GM12801 (cell line): ENCODE measurements at regions not wholly inside any gene's neighbourhood (a gene's known extent, or its start where the extent isn't known, plus 50 kb on each side); places are given as distances from the start of the nearest gene placed in this dataset.

ENCODE experiments used
- TF ChIP-seq, protein P1 (sequence below): IDR thresholded peaks from one replicate; pipeline ENCODE4 v1.5.1; 2011; ENCODE audit warnings: control low read depth; ENCODE audit not compliant: insufficient read length; ENCODE audit errors: extremely low read depth

DNA sequence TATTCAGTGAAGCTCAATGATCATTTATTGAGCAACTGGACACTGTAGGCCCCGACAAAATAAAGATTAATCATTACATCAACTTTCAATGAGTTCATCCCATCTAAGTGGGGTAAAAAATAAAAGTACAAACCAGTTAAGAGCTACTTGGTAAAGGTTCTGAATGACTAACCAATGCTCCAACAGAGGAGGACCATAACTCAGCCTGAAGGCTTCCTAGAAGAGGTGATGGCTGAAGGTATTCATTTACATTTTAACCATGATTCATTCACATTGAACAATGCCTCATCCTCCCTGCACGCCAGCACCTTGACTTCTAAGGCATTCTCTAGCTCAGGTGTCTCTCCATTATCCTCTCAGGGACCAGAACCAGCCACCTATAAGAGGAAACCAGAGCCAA is 201.4 kb downstream of the ZNF462 start:
- TF ChIP-seq, protein P1, sequence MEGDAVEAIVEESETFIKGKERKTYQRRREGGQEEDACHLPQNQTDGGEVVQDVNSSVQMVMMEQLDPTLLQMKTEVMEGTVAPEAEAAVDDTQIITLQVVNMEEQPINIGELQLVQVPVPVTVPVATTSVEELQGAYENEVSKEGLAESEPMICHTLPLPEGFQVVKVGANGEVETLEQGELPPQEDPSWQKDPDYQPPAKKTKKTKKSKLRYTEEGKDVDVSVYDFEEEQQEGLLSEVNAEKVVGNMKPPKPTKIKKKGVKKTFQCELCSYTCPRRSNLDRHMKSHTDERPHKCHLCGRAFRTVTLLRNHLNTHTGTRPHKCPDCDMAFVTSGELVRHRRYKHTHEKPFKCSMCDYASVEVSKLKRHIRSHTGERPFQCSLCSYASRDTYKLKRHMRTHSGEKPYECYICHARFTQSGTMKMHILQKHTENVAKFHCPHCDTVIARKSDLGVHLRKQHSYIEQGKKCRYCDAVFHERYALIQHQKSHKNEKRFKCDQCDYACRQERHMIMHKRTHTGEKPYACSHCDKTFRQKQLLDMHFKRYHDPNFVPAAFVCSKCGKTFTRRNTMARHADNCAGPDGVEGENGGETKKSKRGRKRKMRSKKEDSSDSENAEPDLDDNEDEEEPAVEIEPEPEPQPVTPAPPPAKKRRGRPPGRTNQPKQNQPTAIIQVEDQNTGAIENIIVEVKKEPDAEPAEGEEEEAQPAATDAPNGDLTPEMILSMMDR: no peak

DNA sequence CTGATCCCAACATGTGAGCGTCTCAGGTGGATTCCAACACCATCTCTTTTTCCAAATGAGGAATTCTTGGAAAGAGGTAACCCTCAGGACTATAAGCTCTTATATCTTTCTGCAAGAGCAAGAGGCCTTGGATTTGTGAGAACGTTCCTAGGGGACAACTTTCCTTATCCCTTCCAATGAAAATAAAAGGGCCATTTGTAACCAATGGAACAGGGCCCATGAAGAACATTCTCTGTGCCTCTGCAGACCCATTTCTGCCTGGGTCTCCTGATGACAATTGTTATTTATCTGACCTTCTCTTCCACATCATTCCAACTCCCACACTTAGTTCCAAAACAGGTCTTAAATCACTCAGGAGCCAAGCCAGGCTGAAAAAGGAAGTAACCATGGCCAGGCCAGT is 202.6 kb downstream of the ZNF462 start:
- TF ChIP-seq, protein P1: no peak

DNA sequence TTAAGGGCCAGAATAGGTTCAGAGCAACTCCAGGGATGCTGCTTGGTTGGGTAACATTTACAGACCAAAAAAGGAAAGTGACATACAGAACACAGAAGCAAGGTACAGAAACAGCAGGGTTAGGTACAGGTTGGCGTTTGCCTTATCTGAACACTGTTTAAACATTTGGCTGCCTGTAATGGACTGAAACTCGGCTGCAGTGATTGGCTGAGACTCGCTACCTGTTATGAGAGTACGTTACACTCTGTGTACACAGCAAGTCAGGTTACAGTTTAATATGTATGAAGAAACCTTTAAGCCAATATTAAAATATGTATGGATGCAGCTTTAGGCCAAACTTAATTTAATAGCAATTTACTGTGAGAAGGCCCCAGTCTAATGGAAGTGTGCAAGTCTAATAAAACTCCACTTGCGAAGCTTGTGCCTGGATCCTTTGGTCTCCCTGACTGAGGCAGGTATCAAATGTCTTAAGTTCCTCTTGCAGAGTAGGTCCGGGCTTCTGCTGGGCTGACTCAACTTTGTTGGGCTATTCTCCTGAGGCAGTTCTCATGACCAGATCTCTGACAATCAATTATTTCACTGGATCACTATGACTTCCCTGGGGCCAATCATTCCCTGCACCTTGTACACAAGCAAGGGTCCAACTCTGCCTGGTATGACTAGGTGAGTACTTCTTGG is 204.9 kb downstream of the ZNF462 start:
- TF ChIP-seq, protein P1: no peak

DNA sequence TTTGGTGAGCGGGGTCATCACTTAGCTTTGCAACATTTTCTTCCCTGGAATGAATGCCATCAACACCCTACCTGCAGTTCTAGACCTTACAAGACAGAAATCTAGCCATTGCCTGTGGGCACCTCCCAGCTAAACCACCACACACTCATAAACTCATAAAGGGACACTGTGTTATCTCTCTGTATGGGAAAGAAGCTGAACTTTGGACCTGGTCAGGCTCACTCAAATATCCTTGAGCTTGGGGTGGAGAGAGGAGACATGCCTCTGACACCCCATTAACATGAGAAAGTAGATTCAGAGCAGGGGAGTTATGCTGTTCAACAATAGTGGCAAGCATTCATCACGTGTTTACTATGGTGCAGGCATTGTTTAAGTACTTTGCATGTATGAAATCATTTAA is 205.6 kb downstream of the ZNF462 start:
- TF ChIP-seq, protein P1: no peak

DNA sequence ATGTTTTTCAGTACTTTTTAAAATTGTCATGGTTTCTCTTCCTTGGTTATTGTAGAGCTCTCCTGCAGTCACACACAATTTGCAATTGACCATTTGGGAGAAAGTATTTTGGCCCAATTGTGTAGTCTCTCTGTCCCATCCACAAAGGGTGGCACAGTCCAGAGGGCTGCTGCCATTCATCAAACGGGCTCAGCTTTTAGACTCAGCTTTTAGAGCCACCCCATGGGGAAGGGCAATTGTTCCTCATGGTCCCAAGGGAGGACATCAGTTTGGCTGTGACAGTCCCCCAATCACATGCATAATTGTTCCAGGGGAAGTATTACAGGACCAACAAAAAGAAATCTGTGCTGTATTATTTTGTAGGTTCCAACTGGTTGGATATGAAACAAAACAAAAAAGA is 207.6 kb downstream of the ZNF462 start:
- TF ChIP-seq, protein P1: no peak

DNA sequence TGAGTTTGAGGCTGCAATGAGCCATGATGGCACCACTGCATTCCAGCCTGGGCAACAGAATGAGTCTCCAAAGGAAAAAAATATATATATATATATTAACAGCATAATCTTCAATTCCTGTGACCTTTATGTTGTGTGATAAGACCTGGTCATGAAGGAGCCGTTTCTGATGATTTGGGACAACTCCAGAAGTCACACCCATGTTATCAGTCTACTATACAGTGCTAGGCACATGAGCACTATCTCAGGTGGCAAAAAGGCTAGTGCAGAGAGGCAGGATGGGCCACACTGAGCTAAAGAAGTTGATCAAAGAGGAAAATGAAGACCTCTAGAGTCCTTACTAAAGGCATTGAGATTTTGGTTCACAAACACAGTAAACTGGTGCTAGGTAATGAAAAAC is 205.0 kb upstream of the RAD23B start:
- TF ChIP-seq, protein P1: no peak

DNA sequence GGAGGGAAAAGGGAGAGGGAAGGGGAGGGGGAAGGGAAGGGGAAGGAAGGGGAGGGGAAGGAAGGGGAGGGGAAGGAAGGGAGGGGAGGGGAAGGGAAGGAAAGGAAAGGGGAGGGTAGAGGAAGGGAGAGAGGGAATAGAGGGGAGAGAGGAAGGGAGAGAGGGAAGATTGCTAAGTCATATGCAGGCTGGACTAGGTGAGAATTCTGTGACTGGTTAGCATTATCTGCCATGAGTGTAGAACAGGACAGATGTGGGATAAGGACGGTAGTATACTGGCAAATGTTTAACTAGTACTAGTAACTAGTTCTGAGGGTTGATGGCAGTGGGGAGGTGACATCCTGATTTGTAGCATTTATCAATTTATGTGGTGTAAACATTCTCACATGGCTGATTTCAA is 203.5 kb upstream of the RAD23B start:
- TF ChIP-seq, protein P1: no peak

DNA sequence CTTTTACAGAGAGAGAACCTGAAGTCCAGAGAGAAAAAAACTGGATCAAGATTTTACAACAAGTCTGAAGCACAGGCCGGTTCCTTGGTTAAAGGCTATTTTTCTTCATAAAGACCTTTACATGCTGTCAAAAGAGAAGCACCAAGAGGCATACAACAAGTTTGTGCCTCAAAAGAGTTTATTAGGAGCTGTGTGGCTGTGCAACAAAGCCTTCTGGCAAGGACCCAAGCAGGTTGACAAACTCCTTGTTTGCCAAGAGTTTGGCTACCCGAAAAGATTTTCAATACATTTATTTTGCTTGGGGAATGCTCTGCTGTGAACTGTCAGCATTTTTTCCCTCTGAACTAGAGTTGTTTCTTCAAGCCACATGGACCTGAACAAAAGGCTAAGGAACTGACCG is 202.9 kb upstream of the RAD23B start:
- TF ChIP-seq, protein P1: no peak
